ENCODE measurements at regions not wholly inside any gene's neighbourhood (a gene's known extent, or its start where the extent isn't known, plus 50 kb on each side); places are given as distances from the start of the nearest gene placed in this dataset.
A peak's percentile ranks its signal among the peaks of the same experiment; 100 is the strongest.

DNA sequence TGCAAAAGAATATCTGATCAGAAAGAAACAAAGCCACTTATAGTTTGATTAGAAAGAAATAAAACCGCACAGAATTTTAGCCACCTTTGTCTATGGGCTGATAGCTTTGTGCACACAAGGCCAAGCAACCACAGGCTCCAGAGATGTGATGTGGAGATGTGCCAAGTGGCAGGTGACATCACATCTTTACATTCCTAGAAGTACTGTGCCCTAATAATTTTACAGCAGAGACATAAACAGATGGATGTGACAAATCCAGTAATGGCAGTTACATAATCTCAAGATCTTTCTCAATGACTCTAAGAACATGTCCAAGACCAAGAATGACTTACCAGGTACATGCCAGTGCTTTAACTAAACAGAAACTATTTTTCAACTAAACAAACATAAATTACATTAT lies 159.5 kb downstream of the LTN1 start:
- no peak overlapping the region for H3K9ac ChIP-seq (ENCODE audit: low read length)
- H3K27me3 ChIP-seq (ENCODE audit: low read length): no peaks in the 10 kb centered on the region
- no peaks in the 10 kb centered on the region for H3K79me2 ChIP-seq (ENCODE audit: low read length)
- no peak overlapping the region for H2AFZ ChIP-seq (ENCODE audit: low read length)
- no peak overlapping the region for H3K27ac ChIP-seq (ENCODE audit: low read length)
- peaks cover 5% of the 10 kb centered on the region for H3K4me1 ChIP-seq (ENCODE audit: low read length)
- H3K9me2 ChIP-seq (replicated peaks; ENCODE audit: insufficient read depth, low read length): no peaks in the 10 kb centered on the region
- no peaks in the 10 kb centered on the region for H4K20me1 ChIP-seq (ENCODE audit: insufficient read depth, low read depth, low read length)
- H3K9me3 ChIP-seq (ENCODE audit: low read length): no peaks in the 10 kb centered on the region
- H3K36me3 ChIP-seq (ENCODE audit: insufficient read depth, low read length): no peaks in the 10 kb centered on the region
- DNase-seq: peak; percentile 41
- no peak overlapping the region for H3K4me2 ChIP-seq (ENCODE audit: low read depth, low read length, poor library complexity, severe bottlenecking)
- H3K4me3 ChIP-seq (ENCODE audit: low read length): no peak overlapping the region

GRCh38 chr21:28832715-28833061 lies 160.0 kb downstream of the LTN1 start:
- Histone ChIP-seq H3K79me2 (ENCODE audit: low read length) (no peaks in the 10 kb centered on the region), H3K4me3 (ENCODE audit: low read length) (no peak overlapping the region), H3K9me3 (ENCODE audit: low read length) (no peaks in the 10 kb centered on the region), H3K9me2 (replicated peaks; ENCODE audit: insufficient read depth, low read length) (no peaks in the 10 kb centered on the region), H4K20me1 (ENCODE audit: insufficient read depth, low read depth, low read length) (no peaks in the 10 kb centered on the region), H3K27me3 (ENCODE audit: low read length) (no peaks in the 10 kb centered on the region), H3K4me2 (ENCODE audit: low read depth, low read length, poor library complexity, severe bottlenecking) (no peak overlapping the region), H2AFZ (ENCODE audit: low read length) (no peak overlapping the region), H3K36me3 (ENCODE audit: insufficient read depth, low read length) (no peaks in the 10 kb centered on the region), H3K27ac (ENCODE audit: low read length) (no peak overlapping the region), H3K4me1 (ENCODE audit: low read length) (peaks cover 10% of the 10 kb centered on the region), H3K9ac (ENCODE audit: low read length) (no peak overlapping the region)
- peak; percentile 16 for DNase-seq

GRCh38 chr21:28832013-28832714 lies 160.5 kb downstream of the LTN1 start:
- DNase-seq: peak; percentile 38
- Histone ChIP-seq H2AFZ (ENCODE audit: low read length) (no peak overlapping the region), H3K4me2 (ENCODE audit: low read depth, low read length, poor library complexity, severe bottlenecking) (no peak overlapping the region), H3K79me2 (ENCODE audit: low read length) (no peaks in the 10 kb centered on the region), H3K4me1 (ENCODE audit: low read length) (peaks cover 15% of the 10 kb centered on the region), H3K27ac (ENCODE audit: low read length) (no peak overlapping the region), H3K9ac (ENCODE audit: low read length) (no peak overlapping the region), H3K9me2 (replicated peaks; ENCODE audit: insufficient read depth, low read length) (no peaks in the 10 kb centered on the region), H4K20me1 (ENCODE audit: insufficient read depth, low read depth, low read length) (no peaks in the 10 kb centered on the region), H3K4me3 (ENCODE audit: low read length) (no peak overlapping the region), H3K9me3 (ENCODE audit: low read length) (no peaks in the 10 kb centered on the region), H3K27me3 (ENCODE audit: low read length) (no peaks in the 10 kb centered on the region), H3K36me3 (ENCODE audit: insufficient read depth, low read length) (no peaks in the 10 kb centered on the region)

DNA sequence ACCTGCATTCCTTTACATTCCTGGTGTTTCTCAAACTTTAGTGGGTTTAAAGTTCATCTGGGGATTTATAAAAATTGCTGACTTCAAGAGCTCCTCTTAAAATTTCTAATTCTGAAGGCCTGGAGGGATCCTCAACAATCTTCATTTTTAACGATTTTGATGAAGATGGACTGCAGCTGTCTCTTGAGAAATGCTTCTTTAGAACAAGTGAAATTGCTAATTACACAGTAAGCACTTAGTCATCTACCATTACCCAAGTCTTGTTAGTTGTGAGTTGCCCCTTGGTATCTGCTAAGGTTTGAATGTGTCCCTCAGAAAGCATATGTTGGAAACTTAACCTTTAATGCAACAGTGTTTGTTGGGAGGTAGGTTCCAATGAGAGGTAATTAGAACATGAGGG lies 163.7 kb downstream of the LTN1 start:
- H3K4me2 ChIP-seq (ENCODE audit: low read depth, low read length, poor library complexity, severe bottlenecking): no peak overlapping the region
- no peaks in the 10 kb centered on the region for H3K27me3 ChIP-seq (ENCODE audit: low read length)
- no peaks in the 10 kb centered on the region for H3K79me2 ChIP-seq (ENCODE audit: low read length)
- H3K4me3 ChIP-seq (ENCODE audit: low read length): no peak overlapping the region
- H3K27ac ChIP-seq (ENCODE audit: low read length): no peak overlapping the region
- DNase-seq: no peak
- H4K20me1 ChIP-seq (ENCODE audit: insufficient read depth, low read depth, low read length): no peaks in the 10 kb centered on the region
- H3K9me2 ChIP-seq (replicated peaks; ENCODE audit: insufficient read depth, low read length): no peaks in the 10 kb centered on the region
- H3K4me1 ChIP-seq (ENCODE audit: low read length): peaks cover 21% of the 10 kb centered on the region
- H3K36me3 ChIP-seq (ENCODE audit: insufficient read depth, low read length): no peaks in the 10 kb centered on the region
- H3K9ac ChIP-seq (ENCODE audit: low read length): no peak overlapping the region
- no peak overlapping the region for H2AFZ ChIP-seq (ENCODE audit: low read length)
- H3K9me3 ChIP-seq (ENCODE audit: low read length): no peaks in the 10 kb centered on the region

DNA sequence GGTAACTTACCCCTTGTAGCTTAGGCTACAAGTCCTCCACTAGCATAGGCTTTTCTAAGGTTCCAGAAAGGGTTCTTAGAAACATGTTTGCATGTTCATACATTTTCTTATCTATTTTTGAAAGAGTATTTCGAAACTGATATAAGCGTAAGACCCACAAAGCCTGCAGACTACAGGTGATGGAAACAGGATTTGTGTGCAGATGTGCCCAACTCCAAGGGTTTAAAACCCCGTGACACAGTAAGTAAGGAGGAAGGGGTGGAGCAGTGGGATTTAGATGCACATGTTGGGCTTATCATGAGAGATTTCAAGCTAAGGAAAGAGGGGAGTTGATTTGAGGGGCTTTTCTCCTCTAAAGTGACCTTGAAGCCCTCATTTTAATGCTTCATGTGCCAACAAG lies 164.7 kb downstream of the LTN1 start:
- no peaks in the 10 kb centered on the region for H4K20me1 ChIP-seq (ENCODE audit: insufficient read depth, low read depth, low read length)
- DNase-seq: peak; percentile 48
- H3K27ac ChIP-seq (ENCODE audit: low read length): no peak overlapping the region

GRCh38 chr21:28827422-28827821 lies 165.3 kb downstream of the LTN1 start:
- no peaks in the 10 kb centered on the region for H3K27me3 ChIP-seq (ENCODE audit: low read length)
- H3K9me2 ChIP-seq (replicated peaks; ENCODE audit: insufficient read depth, low read length): no peaks in the 10 kb centered on the region
- H3K9me3 ChIP-seq (ENCODE audit: low read length): no peaks in the 10 kb centered on the region
- no peaks in the 10 kb centered on the region for H3K36me3 ChIP-seq (ENCODE audit: insufficient read depth, low read length)
- H3K27ac ChIP-seq (ENCODE audit: low read length): no peak overlapping the region
- H3K4me3 ChIP-seq (ENCODE audit: low read length): no peak overlapping the region
- H3K4me1 ChIP-seq (ENCODE audit: low read length): peaks cover 21% of the 10 kb centered on the region
- no peak overlapping the region for H3K9ac ChIP-seq (ENCODE audit: low read length)
- H2AFZ ChIP-seq (ENCODE audit: low read length): no peak overlapping the region
- H3K79me2 ChIP-seq (ENCODE audit: low read length): no peaks in the 10 kb centered on the region
- H4K20me1 ChIP-seq (ENCODE audit: insufficient read depth, low read depth, low read length): no peaks in the 10 kb centered on the region
- DNase-seq: no peak
- H3K4me2 ChIP-seq (ENCODE audit: low read depth, low read length, poor library complexity, severe bottlenecking): peak overlapping the region; percentile 34

More for the DNA sequence above, 164.7 kb downstream of the LTN1 start:
- Histone ChIP-seq H3K4me1 (ENCODE audit: low read length) (peaks cover 21% of the 10 kb centered on the region), H2AFZ (ENCODE audit: low read length) (no peak overlapping the region), H3K79me2 (ENCODE audit: low read length) (no peaks in the 10 kb centered on the region), H3K9me3 (ENCODE audit: low read length) (no peaks in the 10 kb centered on the region), H3K4me3 (ENCODE audit: low read length) (peak overlapping the region; percentile 6; the same call in 1 of the 2 replicates), H3K9me2 (replicated peaks; ENCODE audit: insufficient read depth, low read length) (no peaks in the 10 kb centered on the region), H3K9ac (ENCODE audit: low read length) (no peak overlapping the region), H3K4me2 (ENCODE audit: low read depth, low read length, poor library complexity, severe bottlenecking) (peak overlapping the region; percentile 34), H3K36me3 (ENCODE audit: insufficient read depth, low read length) (no peaks in the 10 kb centered on the region), H3K27me3 (ENCODE audit: low read length) (no peaks in the 10 kb centered on the region)

DNA sequence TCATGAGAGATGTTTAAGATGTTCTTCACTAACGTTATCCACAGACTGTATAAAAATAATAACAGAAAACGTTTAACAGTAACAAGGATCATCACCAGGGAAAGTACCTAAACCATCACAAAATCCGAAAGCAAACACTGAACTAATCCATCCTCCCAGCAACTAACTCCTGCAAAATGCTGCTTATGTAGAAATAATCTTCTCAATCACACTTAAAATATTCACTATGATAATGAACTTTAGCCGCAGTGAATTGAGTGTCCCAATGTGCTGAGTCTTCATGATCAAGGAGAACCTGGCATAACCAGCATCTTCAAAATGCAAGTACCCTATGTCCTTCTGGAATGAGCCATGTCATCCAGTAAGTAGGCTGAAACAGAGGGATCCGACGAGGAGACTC lies 166.1 kb downstream of the LTN1 start:
- H3K4me2 ChIP-seq (ENCODE audit: low read depth, low read length, poor library complexity, severe bottlenecking): no peak overlapping the region
- no peaks in the 10 kb centered on the region for H4K20me1 ChIP-seq (ENCODE audit: insufficient read depth, low read depth, low read length)
- H3K27ac ChIP-seq (ENCODE audit: low read length): no peak overlapping the region
- peaks cover 21% of the 10 kb centered on the region for H3K4me1 ChIP-seq (ENCODE audit: low read length)
- no peaks in the 10 kb centered on the region for H3K9me3 ChIP-seq (ENCODE audit: low read length)
- H3K79me2 ChIP-seq (ENCODE audit: low read length): no peaks in the 10 kb centered on the region
- H2AFZ ChIP-seq (ENCODE audit: low read length): no peak overlapping the region
- H3K9ac ChIP-seq (ENCODE audit: low read length): no peak overlapping the region
- H3K9me2 ChIP-seq (replicated peaks; ENCODE audit: insufficient read depth, low read length): no peaks in the 10 kb centered on the region
- H3K4me3 ChIP-seq (ENCODE audit: low read length): no peak overlapping the region
- H3K27me3 ChIP-seq (ENCODE audit: low read length): no peaks in the 10 kb centered on the region
- DNase-seq: no peak
- no peaks in the 10 kb centered on the region for H3K36me3 ChIP-seq (ENCODE audit: insufficient read depth, low read length)

GRCh38 chr21:28826021-28826420 lies 166.7 kb downstream of the LTN1 start:
- Histone ChIP-seq H4K20me1 (ENCODE audit: insufficient read depth, low read depth, low read length) (no peaks in the 10 kb centered on the region), H3K27me3 (ENCODE audit: low read length) (no peaks in the 10 kb centered on the region), H3K36me3 (ENCODE audit: insufficient read depth, low read length) (no peaks in the 10 kb centered on the region), H3K4me3 (ENCODE audit: low read length) (no peak overlapping the region), H3K79me2 (ENCODE audit: low read length) (no peaks in the 10 kb centered on the region), H2AFZ (ENCODE audit: low read length) (no peak overlapping the region), H3K4me2 (ENCODE audit: low read depth, low read length, poor library complexity, severe bottlenecking) (no peak overlapping the region), H3K4me1 (ENCODE audit: low read length) (peaks cover 21% of the 10 kb centered on the region), H3K9ac (ENCODE audit: low read length) (no peak overlapping the region), H3K27ac (ENCODE audit: low read length) (no peak overlapping the region), H3K9me3 (ENCODE audit: low read length) (no peaks in the 10 kb centered on the region), H3K9me2 (replicated peaks; ENCODE audit: insufficient read depth, low read length) (no peaks in the 10 kb centered on the region)
- DNase-seq: no peak
